Spinal cord (tissue), 9 donors: ENCODE measurements at regions not wholly inside any gene's neighbourhood (a gene's known extent, or its start where the extent isn't known, plus 50 kb on each side); places are given as distances from the start of the nearest gene placed in this dataset.

Experiments
- DNase-seq, 6 donors: peaks; one replicate each; pipeline versions ENCODE4 v3.0.0 to v3.0.0-alpha.2; 2013 to 2015; ENCODE audit warnings: low spot score in 6 of 6, low read depth in 4 of 6
- H3K27ac ChIP-seq: one replicate; pipeline ENCODE4 v1.5.1; 2013; ENCODE audit warnings: low read depth, low read length, control low read depth
- H3K27me3 ChIP-seq: one replicate; pipeline ENCODE4 v1.6.1; 2013; ENCODE audit warnings: low read length; ENCODE audit not compliant: control insufficient read depth, insufficient read depth
- H3K36me3 ChIP-seq: one replicate; pipeline ENCODE4 v1.6.1; 2013; ENCODE audit warnings: low read length; ENCODE audit not compliant: control insufficient read depth, insufficient read depth
- H3K4me1 ChIP-seq: one replicate; pipeline ENCODE4 v1.6.1; 2013; ENCODE audit warnings: low read length; ENCODE audit not compliant: control insufficient read depth, insufficient read depth
- H3K4me3 ChIP-seq: one replicate; pipeline ENCODE4 v1.5.1; 2013; ENCODE audit warnings: low read depth, low read length, control low read depth
- H3K9me3 ChIP-seq: one replicate; pipeline ENCODE4 v1.6.1; 2013; ENCODE audit warnings: low read length; ENCODE audit not compliant: control insufficient read depth, insufficient read depth
- WGBS: methylation state at CpG from one replicate; pipeline ENCODE4 v1.1.5; 2013; ENCODE audit warnings: missing lambda C conversion rate; ENCODE audit not compliant: insufficient coverage; 5-methylcytosine and 5-hydroxymethylcytosine counted together
- donor health status: healthy.

- Histone ChIP-seq H3K9me3 (no peaks in the 10 kb centered on the region), H3K4me3 (no peak overlapping the region), H3K27me3 (no peaks in the 10 kb centered on the region), H3K4me1 (no peaks in the 10 kb centered on the region), H3K27ac (no peak overlapping the region), H3K36me3 (no peaks in the 10 kb centered on the region)
- peak in 3 of 6 donors; percentile 6 to 56 (median 19) for DNase-seq
- 24% methylated on average over 2 of the region's 2 CpGs for WGBS
Measured at GRCh38 chr3:157639756-157640426, 136.7 kb upstream of the VEPH1 start.

DNA sequence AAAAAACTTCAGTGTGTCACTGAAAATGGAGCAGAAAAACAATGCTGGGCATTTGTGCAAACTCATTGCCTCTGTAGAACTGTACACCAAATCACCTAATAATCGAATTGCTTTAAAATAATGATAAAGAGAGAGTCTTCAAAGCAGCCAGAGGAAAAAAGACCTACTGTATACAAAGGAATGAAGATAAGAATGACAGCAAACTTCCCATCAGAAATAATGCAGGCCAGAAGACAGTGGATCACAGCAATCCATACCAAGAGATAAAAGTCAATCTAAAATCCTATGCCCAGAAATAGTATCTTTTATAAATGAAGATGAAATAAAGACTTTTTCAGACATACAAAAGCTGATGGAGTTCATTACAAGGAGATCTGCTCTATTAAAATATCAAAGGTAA is 134.7 kb upstream of the VEPH1 start:
- Histone ChIP-seq H3K4me1 (no peaks in the 10 kb centered on the region), H3K27me3 (no peaks in the 10 kb centered on the region), H3K27ac (no peak overlapping the region), H3K4me3 (no peak overlapping the region), H3K36me3 (no peaks in the 10 kb centered on the region), H3K9me3 (no peaks in the 10 kb centered on the region)
- DNase-seq: no peak
- WGBS: no CpG with 5 or more reads among the region's 1 CpG

- H3K9me3 ChIP-seq: no peaks in the 10 kb centered on the region
- no CpG with 5 or more reads among the region's 2 CpGs for WGBS
- H3K27ac ChIP-seq: no peak overlapping the region
- DNase-seq: no peak
- H3K36me3 ChIP-seq: no peaks in the 10 kb centered on the region
- H3K4me1 ChIP-seq: no peaks in the 10 kb centered on the region
- no peak overlapping the region for H3K4me3 ChIP-seq
- no peaks in the 10 kb centered on the region for H3K27me3 ChIP-seq
Measured at GRCh38 chr3:157633241-157633640, 130.0 kb upstream of the VEPH1 start.

DNA sequence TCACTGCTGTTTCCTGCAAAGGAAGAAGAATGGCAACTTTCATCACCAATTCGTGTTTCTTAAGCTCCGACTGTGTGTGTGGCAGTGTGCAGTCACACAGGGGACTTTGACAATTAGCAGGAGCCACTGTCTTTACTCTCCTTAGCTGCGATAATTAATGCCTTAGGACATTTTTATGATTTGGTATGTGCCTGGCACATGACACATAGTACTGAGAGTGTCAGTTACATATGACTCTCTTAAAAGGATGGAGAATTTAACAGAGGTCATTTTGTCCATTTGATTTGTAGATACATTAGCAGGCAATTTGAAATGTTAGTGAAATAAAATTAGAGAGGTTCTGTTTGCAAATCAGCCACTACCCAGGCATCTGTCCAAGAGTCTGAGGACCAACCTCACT is 128.9 kb upstream of the VEPH1 start:
- no peak for DNase-seq
- Histone ChIP-seq H3K36me3 (no peaks in the 10 kb centered on the region), H3K27me3 (no peaks in the 10 kb centered on the region), H3K4me1 (no peaks in the 10 kb centered on the region), H3K27ac (no peak overlapping the region), H3K9me3 (no peaks in the 10 kb centered on the region), H3K4me3 (no peak overlapping the region)
- no CpG with 5 or more reads among the region's 3 CpGs for WGBS

GRCh38 chr3:157631478-157631877 is 128.3 kb upstream of the VEPH1 start:
- 38% methylated on average over 3 of the region's 8 CpGs for WGBS

GRCh38 chr3:157626817-157627216 is 123.6 kb upstream of the VEPH1 start:
- H3K27me3 ChIP-seq: no peaks in the 10 kb centered on the region
- H3K4me3 ChIP-seq: no peak overlapping the region
- no peak for DNase-seq
- no peaks in the 10 kb centered on the region for H3K36me3 ChIP-seq
- WGBS: 83% methylated on average over 2 of the region's 3 CpGs
- no peaks in the 10 kb centered on the region for H3K9me3 ChIP-seq
- no peaks in the 10 kb centered on the region for H3K4me1 ChIP-seq
- no peak overlapping the region for H3K27ac ChIP-seq

More at GRCh38 chr3:157631478-157631877, 128.3 kb upstream of the VEPH1 start:
- H3K9me3 ChIP-seq: no peaks in the 10 kb centered on the region
- no peak for DNase-seq
- no peaks in the 10 kb centered on the region for H3K27me3 ChIP-seq
- H3K27ac ChIP-seq: no peak overlapping the region
- H3K4me3 ChIP-seq: no peak overlapping the region
- no peaks in the 10 kb centered on the region for H3K36me3 ChIP-seq
- no peaks in the 10 kb centered on the region for H3K4me1 ChIP-seq

DNA sequence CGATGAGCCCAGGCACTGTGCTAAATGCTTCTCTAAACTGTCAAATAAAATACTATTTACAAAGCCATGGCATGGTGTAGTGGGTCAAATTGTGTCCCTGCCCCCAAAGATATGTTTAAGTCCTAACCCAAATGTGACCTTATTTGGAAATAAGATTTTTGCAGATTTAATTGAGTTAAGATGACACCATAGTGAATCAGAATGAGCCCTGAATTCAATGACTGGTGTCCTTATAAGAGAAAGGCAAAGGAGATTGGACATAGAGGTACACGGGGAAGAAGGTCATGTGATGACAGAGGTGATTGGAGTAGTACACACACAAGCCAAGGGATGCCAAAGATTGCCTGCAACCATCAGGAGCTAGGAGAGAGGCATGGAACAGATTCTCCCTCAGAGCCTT is 121.6 kb upstream of the VEPH1 start:
- Histone ChIP-seq H3K27ac (no peak overlapping the region), H3K4me3 (no peak overlapping the region), H3K36me3 (no peaks in the 10 kb centered on the region), H3K4me1 (no peaks in the 10 kb centered on the region), H3K9me3 (no peaks in the 10 kb centered on the region), H3K27me3 (no peaks in the 10 kb centered on the region)
- 100% methylated on average over 1 of the region's 2 CpGs for WGBS
- DNase-seq: no peak

DNA sequence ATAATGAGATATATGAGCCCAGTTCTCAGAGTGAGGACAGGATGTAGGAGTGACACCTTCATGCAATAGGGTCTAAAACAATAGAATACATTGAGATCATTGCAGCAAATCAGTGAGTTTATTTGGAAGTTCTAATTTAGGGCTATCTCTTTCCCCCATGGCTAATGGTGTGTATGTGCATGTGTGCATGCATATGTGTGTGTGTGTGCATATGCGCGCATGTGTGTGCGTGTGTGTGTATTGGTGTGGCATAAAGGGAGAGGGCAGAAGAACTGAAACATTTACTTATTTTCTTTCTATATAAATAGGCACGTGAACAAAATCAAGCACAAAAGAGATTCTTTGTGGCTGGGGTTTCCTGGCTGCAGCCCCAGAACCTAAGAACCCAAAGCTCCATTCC is 115.7 kb upstream of the VEPH1 start:
- Histone ChIP-seq H3K27me3 (no peaks in the 10 kb centered on the region), H3K4me1 (no peaks in the 10 kb centered on the region), H3K36me3 (no peaks in the 10 kb centered on the region), H3K27ac (no peak overlapping the region), H3K4me3 (no peak overlapping the region), H3K9me3 (no peaks in the 10 kb centered on the region)
- WGBS: 25% methylated on average over 1 of the region's 4 CpGs
- no peak for DNase-seq

DNA sequence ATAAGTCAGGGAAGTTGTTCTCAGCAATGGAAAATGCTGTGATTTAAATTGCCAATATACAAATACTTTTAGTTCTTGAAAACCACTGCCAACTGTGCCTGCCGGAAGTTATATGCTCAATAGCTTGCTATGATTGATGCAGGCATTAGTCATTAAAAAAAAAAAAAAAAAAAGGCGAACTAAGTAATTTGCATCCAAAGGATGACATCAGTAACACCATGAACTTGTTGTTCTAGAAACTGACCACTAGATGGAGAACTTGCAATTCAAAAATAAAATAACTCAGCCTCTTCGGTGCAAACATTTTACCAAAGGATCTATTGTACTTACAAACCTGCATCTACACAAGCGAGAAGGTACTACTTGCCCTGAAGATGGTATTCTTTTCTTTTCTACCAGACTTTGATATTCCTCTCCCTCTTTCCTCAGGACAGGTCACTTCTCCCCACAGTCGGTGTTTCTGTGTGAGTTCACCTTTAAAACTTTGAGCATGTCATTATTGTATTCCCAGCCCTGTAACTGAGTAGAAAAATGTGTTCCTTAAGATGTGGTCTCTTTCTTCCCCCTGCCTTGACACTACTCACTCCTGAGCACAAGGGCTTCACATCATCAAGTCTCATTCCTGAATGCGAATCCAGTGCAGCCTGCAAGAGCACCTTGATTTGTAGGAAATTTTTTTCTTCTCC is 115.0 kb upstream of the VEPH1 start:
- H3K27ac ChIP-seq: no peak overlapping the region
- H3K4me1 ChIP-seq: no peaks in the 10 kb centered on the region
- DNase-seq: peak in 4 of 6 donors; percentile 33 to 92 (median 70)
- H3K36me3 ChIP-seq: no peaks in the 10 kb centered on the region
- H3K9me3 ChIP-seq: no peaks in the 10 kb centered on the region
- 0% methylated on average over 1 of the region's 6 CpGs for WGBS
- no peaks in the 10 kb centered on the region for H3K27me3 ChIP-seq
- H3K4me3 ChIP-seq: no peak overlapping the region

GRCh38 chr3:157614896-157615295 is 111.7 kb upstream of the VEPH1 start:
- Histone ChIP-seq H3K27ac (no peak overlapping the region), H3K36me3 (no peaks in the 10 kb centered on the region), H3K4me3 (no peak overlapping the region), H3K4me1 (no peaks in the 10 kb centered on the region), H3K27me3 (no peaks in the 10 kb centered on the region), H3K9me3 (no peaks in the 10 kb centered on the region)
- WGBS: 84% methylated on average over 2 of the region's 2 CpGs
- DNase-seq: no peak
